ENCODE measurements at regions not wholly inside any gene's neighbourhood (a gene's known extent, or its start where the extent isn't known, plus 50 kb on each side); places are given as distances from the start of the nearest gene placed in this dataset.

GRCh38 chr10:3852147-3852904, 67.3 kb upstream of the KLF6 start:
- peak; percentile 92 for DNase-seq (ENCODE audit: low read depth)

DNA sequence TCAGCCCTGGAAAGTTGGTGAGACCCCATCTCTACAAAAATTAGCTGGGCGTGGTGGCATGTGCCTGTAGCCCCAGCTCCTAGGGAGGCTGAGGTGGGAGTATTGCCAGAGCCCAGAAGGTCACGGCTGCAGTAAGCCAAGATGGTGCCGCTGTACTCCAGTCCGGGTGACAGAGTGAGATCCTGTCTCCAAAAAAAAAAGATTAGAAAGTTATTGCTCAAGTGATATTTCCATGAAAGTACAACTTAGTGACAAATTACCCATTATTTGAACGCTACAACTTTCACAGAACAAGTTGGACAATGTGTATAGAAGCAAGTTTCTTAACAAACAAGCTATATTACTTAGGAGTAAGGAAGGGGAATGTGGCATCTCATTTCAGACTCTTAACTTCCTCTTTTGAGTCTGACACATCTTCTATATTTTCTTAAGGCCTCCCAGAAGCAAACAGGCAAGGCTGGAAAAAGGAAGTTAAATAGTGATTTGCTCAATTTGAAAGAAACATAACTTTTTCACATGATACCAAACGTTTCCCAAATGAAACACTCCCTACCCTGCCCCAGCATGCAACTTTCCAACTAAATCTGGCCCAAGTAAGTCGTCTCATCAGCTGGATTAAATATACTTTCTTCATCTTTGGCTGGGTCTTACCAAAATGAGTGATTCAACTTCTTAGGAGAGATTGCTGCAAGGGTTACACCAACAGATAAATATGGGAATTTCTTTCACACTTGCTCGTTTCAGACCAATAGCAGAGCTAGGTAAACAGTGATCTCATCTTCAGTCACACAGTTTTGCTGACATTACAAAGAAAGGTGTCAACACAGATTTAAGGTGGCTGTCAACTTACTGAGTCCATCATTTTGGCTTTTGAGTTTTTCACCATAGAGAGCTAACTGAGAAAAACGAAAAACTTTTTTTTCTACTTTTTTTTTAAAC, 66.3 kb upstream of the KLF6 start:
- DNase-seq (ENCODE audit: low read depth) = peak; percentile 55

- DNase-seq (ENCODE audit: low read depth) = no peak
Measured at GRCh38 chr10:3848775-3849635, 64.0 kb upstream of the KLF6 start.

DNA sequence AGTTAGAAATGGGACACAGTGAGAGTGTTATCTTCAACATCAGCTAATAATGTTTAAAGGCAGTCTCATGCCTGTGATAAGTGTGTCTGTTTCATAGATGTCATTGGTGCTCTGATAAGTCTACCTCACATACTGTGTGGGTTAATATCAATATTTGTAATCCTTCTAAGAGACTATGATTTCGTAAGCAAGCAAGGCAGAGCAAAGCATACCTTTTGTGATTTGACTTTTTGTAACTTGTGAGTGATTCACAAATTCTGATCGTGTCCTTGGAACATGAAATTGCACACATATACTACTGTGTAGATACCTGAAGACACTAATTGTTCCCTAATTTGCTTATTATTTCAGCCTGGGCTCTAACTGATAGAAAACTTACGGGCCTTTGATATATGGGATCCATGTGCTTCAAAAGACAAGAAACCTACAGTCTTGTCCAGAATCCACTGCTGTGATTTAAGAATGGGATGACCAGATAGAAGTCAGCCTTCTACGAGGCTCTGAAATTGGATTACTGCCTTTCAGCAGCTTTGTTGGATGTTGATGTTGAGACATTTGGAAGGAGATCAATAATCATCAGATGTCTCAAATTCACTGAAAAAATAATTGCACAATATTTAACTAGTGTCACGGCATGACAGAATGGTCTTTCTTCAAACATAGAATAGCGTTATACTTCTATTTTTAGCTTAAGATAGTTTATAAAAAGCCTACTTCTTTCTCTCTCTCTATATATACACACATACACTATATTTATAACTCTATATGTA, 63.2 kb upstream of the KLF6 start:
- no peak for DNase-seq (ENCODE audit: low read depth)

- no peak for DNase-seq (ENCODE audit: low read depth)
Measured at GRCh38 chr10:3846736-3847135, 61.7 kb upstream of the KLF6 start.

DNA sequence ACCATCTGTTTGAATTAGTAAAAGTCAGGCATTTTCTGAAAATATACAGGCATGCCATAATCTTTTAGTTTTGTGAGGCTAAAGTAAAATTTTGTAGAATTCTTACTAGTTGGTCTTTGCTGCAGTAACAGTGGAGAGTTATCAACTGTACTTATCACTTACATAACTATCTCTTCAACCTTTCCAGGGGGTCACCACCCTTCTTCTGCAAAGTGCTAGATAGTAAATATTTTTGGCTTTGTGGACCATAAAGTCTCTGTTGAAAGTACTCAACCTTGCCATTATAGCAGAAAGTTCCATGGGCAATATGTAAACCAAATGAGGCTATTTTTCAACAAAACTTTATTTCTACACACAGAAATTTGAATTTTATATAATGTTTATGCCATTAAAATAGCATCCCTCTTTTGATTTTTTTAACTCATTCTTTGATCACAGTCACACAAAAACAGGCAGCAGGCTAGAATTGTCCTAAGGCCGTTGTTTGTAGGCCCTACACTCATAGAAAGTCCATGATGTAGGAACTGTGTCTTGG, 59.5 kb upstream of the KLF6 start:
- no peak for DNase-seq (ENCODE audit: low read depth)

DNA sequence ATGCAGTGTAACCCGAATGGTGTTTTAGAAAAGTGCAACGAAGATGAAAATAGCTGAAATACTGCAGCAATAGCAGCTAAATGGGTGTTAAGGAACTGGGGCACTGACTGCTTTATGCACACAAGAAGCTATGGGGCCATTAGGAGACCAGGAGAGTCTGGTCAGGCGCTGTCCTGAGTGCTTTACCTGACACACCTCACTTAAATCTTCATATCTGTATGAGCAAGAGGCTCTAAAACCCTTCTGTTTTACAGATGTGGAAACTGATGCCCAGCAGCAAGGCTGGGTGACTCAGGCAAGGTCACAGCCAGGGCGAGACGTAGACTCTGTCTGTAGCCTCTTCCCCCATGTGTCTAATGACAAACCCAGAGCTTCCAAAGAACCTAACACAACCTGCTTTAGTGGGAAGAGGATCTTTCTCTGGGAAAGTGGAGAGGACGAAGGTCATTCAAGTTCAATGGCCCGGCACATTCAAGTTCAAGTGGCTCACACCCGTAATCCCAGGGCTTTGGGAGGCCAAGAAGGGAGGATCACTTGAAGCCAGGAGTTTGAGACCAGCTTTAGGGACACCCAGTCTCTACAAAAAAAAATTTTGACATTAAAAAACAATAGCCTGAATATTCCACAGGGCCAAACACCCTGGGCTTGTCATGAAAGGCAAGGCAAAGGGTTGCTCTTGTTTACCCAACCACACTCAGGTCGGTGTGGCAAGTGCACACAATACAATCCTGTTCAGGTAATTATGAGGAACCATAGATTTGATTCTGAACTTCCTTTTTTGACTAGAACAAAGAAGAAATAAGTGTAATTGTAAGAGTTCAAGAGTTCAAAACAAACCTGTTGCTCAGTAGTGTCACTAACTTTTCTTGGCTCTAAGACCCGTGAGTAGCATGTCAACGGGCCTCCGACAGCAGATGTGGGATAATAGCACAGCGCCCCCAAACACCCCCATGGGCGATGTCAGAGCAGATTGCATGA, 53.7 kb upstream of the KLF6 start:
- DNase-seq (ENCODE audit: low read depth) = no peak

DNA sequence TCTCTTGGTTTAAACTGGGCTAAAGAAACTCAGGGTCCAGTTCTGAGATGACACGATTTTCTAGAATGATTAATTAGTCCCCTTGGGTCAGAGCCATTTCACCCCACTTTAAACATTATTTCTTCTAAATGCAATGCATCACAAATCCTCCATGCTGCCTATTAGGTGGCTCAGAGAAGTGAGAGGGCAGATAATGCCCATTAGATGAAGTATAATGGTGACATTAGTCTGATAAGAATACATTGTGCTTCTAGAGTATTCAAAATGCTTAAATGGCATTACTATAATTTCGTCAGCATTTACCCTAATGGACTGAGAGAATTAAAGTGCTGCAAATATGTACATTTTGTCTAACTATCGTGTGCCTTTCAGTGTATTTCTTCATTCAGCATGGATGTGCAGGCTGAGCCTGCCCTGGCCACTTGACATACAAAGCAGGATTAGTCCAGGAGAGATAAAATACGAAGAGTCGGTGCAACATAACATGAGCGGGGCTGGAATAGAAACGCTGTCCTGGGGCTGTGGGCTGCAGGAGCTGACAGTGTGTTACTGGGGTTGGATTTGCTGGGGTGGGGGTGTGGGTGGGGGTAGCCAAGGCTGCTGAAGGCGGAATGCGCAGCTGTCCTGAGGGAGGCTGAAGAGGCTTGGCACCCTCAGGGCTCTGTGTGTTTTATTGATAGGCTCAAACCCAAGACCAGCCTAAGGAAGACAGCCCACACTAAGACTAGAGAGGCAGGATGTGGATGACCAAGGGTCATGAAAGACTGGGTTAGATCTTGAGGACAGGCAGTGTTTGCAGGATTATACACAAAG, 52.8 kb upstream of the KLF6 start:
- no peak for DNase-seq (ENCODE audit: low read depth)

- DNase-seq (ENCODE audit: low read depth) = no peak
Measured at GRCh38 chr10:3836222-3836820, 51.3 kb upstream of the KLF6 start.

GRCh38 chr10:3835770-3836169, 50.8 kb upstream of the KLF6 start:
- no peak for DNase-seq (ENCODE audit: low read depth)

- no peak for DNase-seq (ENCODE audit: low read depth)
Measured at GRCh38 chr10:3834947-3835346, 49.9 kb upstream of the KLF6 start.
